ENCODE measurements at regions not wholly inside any gene's neighbourhood (a gene's known extent, or its start where the extent isn't known, plus 50 kb on each side); places are given as distances from the start of the nearest gene placed in this dataset.

GRCh38 chr4:38426532-38426931 lies 237.5 kb upstream of the KLF3 start:
- no peak overlapping the region for H3K27ac ChIP-seq
- H3K4me3 ChIP-seq, result no peak overlapping the region
- no peak for DNase-seq (ENCODE audit: low spot score)
- TF ChIP-seq CTCF (IDR thresholded peaks at IDR 0.05), result no peak

- TF ChIP-seq CTCF (IDR thresholded peaks at IDR 0.05), result no peak
- H3K27ac ChIP-seq, result no peak overlapping the region
- DNase-seq (ENCODE audit: low spot score), result no peak
- no peak overlapping the region for H3K4me3 ChIP-seq
Observed at GRCh38 chr4:38430841-38431240, 233.2 kb upstream of the KLF3 start.

GRCh38 chr4:38442073-38442788 lies 221.8 kb upstream of the KLF3 start:
- Histone ChIP-seq H3K27ac (no peak overlapping the region), H3K4me3 (no peak overlapping the region)
- no peak for TF ChIP-seq CTCF (IDR thresholded peaks at IDR 0.05)
- DNase-seq (ENCODE audit: low spot score), result no peak

- DNase-seq (ENCODE audit: low spot score), result no peak
- TF ChIP-seq CTCF (IDR thresholded peaks at IDR 0.05), result no peak
- no peak overlapping the region for H3K4me3 ChIP-seq
- no peak overlapping the region for H3K27ac ChIP-seq
Observed at GRCh38 chr4:38449506-38450174, 214.4 kb upstream of the KLF3 start.

GRCh38 chr4:38452009-38452408 lies 212.0 kb upstream of the KLF3 start:
- no peak for TF ChIP-seq CTCF (IDR thresholded peaks at IDR 0.05)
- no peak overlapping the region for H3K27ac ChIP-seq
- DNase-seq (ENCODE audit: low spot score), result no peak
- H3K4me3 ChIP-seq, result no peak overlapping the region

GRCh38 chr4:38452542-38452941 lies 211.5 kb upstream of the KLF3 start:
- no peak for TF ChIP-seq CTCF (IDR thresholded peaks at IDR 0.05)
- no peak for DNase-seq (ENCODE audit: low spot score)
- Histone ChIP-seq H3K4me3 (no peak overlapping the region), H3K27ac (no peak overlapping the region)

Measured in coronary artery (tissue), 2 donors.